K562 (cell line): ENCODE measurements at regions not wholly inside any gene's neighbourhood (a gene's known extent, or its start where the extent isn't known, plus 50 kb on each side); places are given as distances from the start of the nearest gene placed in this dataset.
A peak's percentile ranks its signal among the peaks of the same experiment; 100 is the strongest.

Source experiments
- BCL6 ChIP-seq: fragments of 250-450 bp; sonication (Bioruptor Pico); IDR thresholded peaks from 2 replicates; pipeline ENCODE4 v1.4.0; 2020
- CHCHD3 ChIP-seq: fragments of 250-450 bp; sonication (Bioruptor Pico); IDR thresholded peaks from 2 replicates; pipeline ENCODE4 v2.1.2; 2022; ENCODE audit warnings: mild to moderate bottlenecking
- CHD4 ChIP-seq: fragments of 200-600 bp; sonication (generic); IDR thresholded peaks from 3 replicates; pipeline ENCODE4 v1.6.1; 2012; ENCODE audit warnings: low read depth, mild to moderate bottlenecking, mixed read lengths, low read length, inconsistent platforms; ENCODE audit not compliant: insufficient read depth, insufficient replicate concordance, poor library complexity, severe bottlenecking
- DMBX1 ChIP-seq: fragments of 250-450 bp; sonication (Bioruptor Pico); IDR thresholded peaks from 2 replicates; pipeline ENCODE4 v1.8.0; 2022; ENCODE audit warnings: inconsistent platforms, mild to moderate bottlenecking, moderate library complexity, borderline replicate concordance
- GTF2B ChIP-seq: IDR thresholded peaks from 2 replicates; pipeline ENCODE4 v1.6.1; 2011; ENCODE audit not compliant: insufficient read length; ENCODE audit errors: extremely low read depth
- NUFIP1 ChIP-seq: fragments of 450-650 bp; IDR thresholded peaks from 2 replicates; pipeline ENCODE4 v1.6.1; 2018; ENCODE audit not compliant: partially characterized antibody
- PBX2 ChIP-seq, 2 experiments: IDR thresholded peaks in 1 of 2; conservative IDR thresholded peaks in 1 of 2; 2 replicates each; pipeline ENCODE4 v1.6.1; 2016; ENCODE audit warnings: low read depth in 2 of 2, mild to moderate bottlenecking in 1 of 2, missing compliant biosample characterization in 1 of 2, missing genetic modification characterization in 1 of 2, moderate library complexity in 1 of 2
- POU5F1 ChIP-seq: fragments of 150-350 bp; IDR thresholded peaks from 2 replicates; pipeline ENCODE4 v1.6.1; 2014; ENCODE audit warnings: borderline replicate concordance, low read length, low read depth, mild to moderate bottlenecking; ENCODE audit not compliant: partially characterized antibody
- SAFB ChIP-seq: fragments of 200-400 bp; formaldehyde crosslinking; IDR thresholded peaks from 2 replicates; pipeline ENCODE4 v1.6.1; 2017; ENCODE audit warnings: low read depth, low read length, borderline replicate concordance
- STAT5A ChIP-seq: IDR thresholded peaks from 2 replicates; pipeline ENCODE4 v1.6.1; 2012; ENCODE audit warnings: low read length, inconsistent platforms, borderline replicate concordance
- SUPT5H ChIP-seq: fragments of 450-650 bp; IDR thresholded peaks from 2 replicates; pipeline ENCODE4 v1.6.1; 2016
- ZNF699 ChIP-seq: fragments of 250-450 bp; sonication (Bioruptor Pico); IDR thresholded peaks from 2 replicates; pipeline ENCODE4 v1.8.0; 2021; ENCODE audit warnings: mild to moderate bottlenecking, moderate library complexity; ENCODE audit not compliant: insufficient replicate concordance
- ZNF778 ChIP-seq: fragments of 450-650 bp; formaldehyde crosslinking; IDR thresholded peaks from 2 replicates; pipeline ENCODE4 v1.4.0; 2020; ENCODE audit warnings: mild to moderate bottlenecking, moderate library complexity
- TF ChIP-seq, protein P1 (sequence below): fragments of 200-800 bp; sonication (Bioruptor generic); IDR thresholded peaks from 2 replicates; pipeline ENCODE4 v1.6.1; 2016; ENCODE audit warnings: missing genetic modification characterization, missing compliant biosample characterization
- TF ChIP-seq, protein P2 (sequence below): fragments of 450-650 bp; formaldehyde crosslinking; IDR thresholded peaks from 2 replicates; pipeline ENCODE4 v1.4.0; 2020; ENCODE audit warnings: mild to moderate bottlenecking, mixed read lengths

DNA sequence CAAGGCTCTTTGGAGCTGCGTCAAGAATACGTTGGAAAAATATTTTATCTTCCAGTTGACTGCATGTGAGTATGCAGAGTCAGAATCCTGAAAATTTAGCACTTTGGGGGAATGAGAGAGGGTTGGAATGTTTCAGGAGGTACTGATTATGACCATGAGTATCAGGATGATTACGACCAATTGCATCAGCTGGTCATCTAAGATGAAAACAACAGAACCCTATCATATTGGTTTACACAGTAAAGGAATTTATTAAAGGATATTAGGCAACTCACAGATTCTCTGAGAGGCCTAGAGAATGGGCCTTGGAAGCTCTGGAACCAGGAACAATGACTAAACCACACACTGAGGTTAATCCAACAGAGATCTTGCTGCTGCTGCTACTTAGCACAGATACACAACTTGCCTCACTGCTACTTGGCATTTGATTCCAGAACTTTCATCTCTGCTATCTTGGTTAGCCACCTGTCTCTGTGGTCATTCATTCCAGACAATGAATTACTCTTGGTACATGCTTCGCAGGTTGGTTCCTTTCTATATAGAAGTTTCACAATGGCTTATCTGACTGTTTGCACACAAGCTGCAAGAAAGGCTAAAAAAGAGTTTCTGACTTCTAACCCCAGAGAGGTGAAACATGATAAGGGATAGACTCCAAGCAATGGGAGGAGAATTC, 68.0 kb upstream of the CTTNBP2 start (continued):
- TF ChIP-seq GTF2B (no peak), BCL6 (CRISPR knock-in tag) (no peak; the same call in 1 of the 2 replicates), PBX2 (CRISPR knock-in tag; IDR thresholded peaks at IDR 0.05; ENCODE audit: low read depth) (no peak), PBX2 (tag; conservative IDR thresholded peaks at IDR 0.05; ENCODE audit: low read depth) (no peak), ZNF778 (no peak), CHCHD3 (no peak), DMBX1 (CRISPR knock-in tag) (no peak), SUPT5H (no peak), CHD4 (no peak), POU5F1 (no peak), ZNF699 (CRISPR knock-in tag) (no peak), SAFB (no peak), NUFIP1 (no peak), STAT5A (peak; percentile 64; the same call in 1 of the 2 replicates)
- TF ChIP-seq, protein P1, sequence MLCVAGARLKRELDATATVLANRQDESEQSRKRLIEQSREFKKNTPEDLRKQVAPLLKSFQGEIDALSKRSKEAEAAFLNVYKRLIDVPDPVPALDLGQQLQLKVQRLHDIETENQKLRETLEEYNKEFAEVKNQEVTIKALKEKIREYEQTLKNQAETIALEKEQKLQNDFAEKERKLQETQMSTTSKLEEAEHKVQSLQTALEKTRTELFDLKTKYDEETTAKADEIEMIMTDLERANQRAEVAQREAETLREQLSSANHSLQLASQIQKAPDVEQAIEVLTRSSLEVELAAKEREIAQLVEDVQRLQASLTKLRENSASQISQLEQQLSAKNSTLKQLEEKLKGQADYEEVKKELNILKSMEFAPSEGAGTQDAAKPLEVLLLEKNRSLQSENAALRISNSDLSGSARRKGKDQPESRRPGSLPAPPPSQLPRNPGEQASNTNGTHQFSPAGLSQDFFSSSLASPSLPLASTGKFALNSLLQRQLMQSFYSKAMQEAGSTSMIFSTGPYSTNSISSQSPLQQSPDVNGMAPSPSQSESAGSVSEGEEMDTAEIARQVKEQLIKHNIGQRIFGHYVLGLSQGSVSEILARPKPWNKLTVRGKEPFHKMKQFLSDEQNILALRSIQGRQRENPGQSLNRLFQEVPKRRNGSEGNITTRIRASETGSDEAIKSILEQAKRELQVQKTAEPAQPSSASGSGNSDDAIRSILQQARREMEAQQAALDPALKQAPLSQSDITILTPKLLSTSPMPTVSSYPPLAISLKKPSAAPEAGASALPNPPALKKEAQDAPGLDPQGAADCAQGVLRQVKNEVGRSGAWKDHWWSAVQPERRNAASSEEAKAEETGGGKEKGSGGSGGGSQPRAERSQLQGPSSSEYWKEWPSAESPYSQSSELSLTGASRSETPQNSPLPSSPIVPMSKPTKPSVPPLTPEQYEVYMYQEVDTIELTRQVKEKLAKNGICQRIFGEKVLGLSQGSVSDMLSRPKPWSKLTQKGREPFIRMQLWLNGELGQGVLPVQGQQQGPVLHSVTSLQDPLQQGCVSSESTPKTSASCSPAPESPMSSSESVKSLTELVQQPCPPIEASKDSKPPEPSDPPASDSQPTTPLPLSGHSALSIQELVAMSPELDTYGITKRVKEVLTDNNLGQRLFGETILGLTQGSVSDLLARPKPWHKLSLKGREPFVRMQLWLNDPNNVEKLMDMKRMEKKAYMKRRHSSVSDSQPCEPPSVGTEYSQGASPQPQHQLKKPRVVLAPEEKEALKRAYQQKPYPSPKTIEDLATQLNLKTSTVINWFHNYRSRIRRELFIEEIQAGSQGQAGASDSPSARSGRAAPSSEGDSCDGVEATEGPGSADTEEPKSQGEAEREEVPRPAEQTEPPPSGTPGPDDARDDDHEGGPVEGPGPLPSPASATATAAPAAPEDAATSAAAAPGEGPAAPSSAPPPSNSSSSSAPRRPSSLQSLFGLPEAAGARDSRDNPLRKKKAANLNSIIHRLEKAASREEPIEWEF (CRISPR knock-in tag) = no peak
- TF ChIP-seq, protein P2, sequence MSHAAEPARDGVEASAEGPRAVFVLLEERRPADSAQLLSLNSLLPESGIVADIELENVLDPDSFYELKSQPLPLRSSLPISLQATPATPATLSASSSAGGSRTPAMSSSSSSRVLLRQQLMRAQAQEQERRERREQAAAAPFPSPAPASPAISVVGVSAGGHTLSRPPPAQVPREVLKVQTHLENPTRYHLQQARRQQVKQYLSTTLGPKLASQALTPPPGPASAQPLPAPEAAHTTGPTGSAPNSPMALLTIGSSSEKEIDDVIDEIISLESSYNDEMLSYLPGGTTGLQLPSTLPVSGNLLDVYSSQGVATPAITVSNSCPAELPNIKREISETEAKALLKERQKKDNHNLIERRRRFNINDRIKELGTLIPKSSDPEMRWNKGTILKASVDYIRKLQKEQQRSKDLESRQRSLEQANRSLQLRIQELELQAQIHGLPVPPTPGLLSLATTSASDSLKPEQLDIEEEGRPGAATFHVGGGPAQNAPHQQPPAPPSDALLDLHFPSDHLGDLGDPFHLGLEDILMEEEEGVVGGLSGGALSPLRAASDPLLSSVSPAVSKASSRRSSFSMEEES (CRISPR knock-in tag) = no peak
